Gastroesophageal sphincter (tissue), 4 donors: ENCODE measurements at regions not wholly inside any gene's neighbourhood (a gene's known extent, or its start where the extent isn't known, plus 50 kb on each side); places are given as distances from the start of the nearest gene placed in this dataset.

Source experiments
- ATAC-seq: fragments of 150-250 bp; one replicate; pipeline ENCODE4 v1.9.1; 2016; ENCODE audit warnings: mild to moderate bottlenecking, moderate library complexity
- H3K27ac ChIP-seq, 4 donors: fragments of 200-600 bp; sonication (generic) in 3 of 4; 1 replicate in 3 of 4; 2 replicates in 1 of 4; pipeline ENCODE4 v1.5.1; 2016 to 2019
- H3K27me3 ChIP-seq: fragments of 200-600 bp; sonication (generic); one replicate; pipeline ENCODE4 v1.5.1; 2019
- H3K36me3 ChIP-seq, 2 donors: fragments of 200-600 bp; sonication (generic); one replicate each; pipeline ENCODE4 v1.5.1; 2019; ENCODE audit warnings: control low read depth in 1 of 2
- H3K4me1 ChIP-seq, 3 donors: fragments of 200-600 bp; sonication (generic); 1 replicate in 2 of 3; 2 replicates in 1 of 3; pipeline ENCODE4 v1.5.1; 2016 to 2019; ENCODE audit warnings: control low read depth in 2 of 3
- H3K4me3 ChIP-seq, 2 donors: fragments of 200-600 bp; sonication (generic); one replicate each; pipeline ENCODE4 v1.5.1; 2019; ENCODE audit warnings: mild to moderate bottlenecking in 1 of 2, moderate library complexity in 1 of 2
- H3K9me3 ChIP-seq, 3 donors: fragments of 200-600 bp; sonication (generic); one replicate each; pipeline ENCODE4 v1.5.1; 2017 to 2019; ENCODE audit warnings: control low read depth in 2 of 3
- EP300 ChIP-seq: sonication (generic); formaldehyde crosslinking; IDR thresholded peaks from one replicate; pipeline ENCODE4 v1.6.1; 2017; ENCODE audit warnings: antibody characterized with exemption, mild to moderate bottlenecking
- POLR2A ChIP-seq, 2 donors: fragments of 450-650 bp; IDR thresholded peaks; one replicate each; pipeline ENCODE4 v1.6.1; 2017; ENCODE audit warnings: antibody characterized with exemption in 2 of 2, mild to moderate bottlenecking in 2 of 2, moderate library complexity in 1 of 2
- POLR2AphosphoS5 ChIP-seq: sonication (generic); formaldehyde crosslinking; IDR thresholded peaks from one replicate; pipeline ENCODE4 v1.6.1; 2017; ENCODE audit warnings: antibody characterized with exemption
- WGBS, 2 donors: methylation state at CpG; one replicate each; pipeline ENCODE4 v1.1.5; 2018; ENCODE audit warnings: low coverage in 1 of 2; 5-methylcytosine and 5-hydroxymethylcytosine counted together
- TF ChIP-seq, protein P1 (sequence below), 4 experiments: fragments of 200-600 bp in 2 of 4; fragments of 450-650 bp in 2 of 4; sonication (generic) in 1 of 4; IDR thresholded peaks; one replicate each; pipeline ENCODE4 v1.5.1; 2017 to 2019; ENCODE audit warnings: antibody characterized with exemption in 4 of 4, mild to moderate bottlenecking in 2 of 4, moderate library complexity in 2 of 4

GRCh38 chr4:34766935-34767334 lies 1477.4 kb downstream of the ARAP2 start:
- no peaks in the 10 kb centered on the region for H3K36me3 ChIP-seq
- WGBS, 2 donors = 68 to 78% methylated on average over 1 of the region's 1 CpG

DNA sequence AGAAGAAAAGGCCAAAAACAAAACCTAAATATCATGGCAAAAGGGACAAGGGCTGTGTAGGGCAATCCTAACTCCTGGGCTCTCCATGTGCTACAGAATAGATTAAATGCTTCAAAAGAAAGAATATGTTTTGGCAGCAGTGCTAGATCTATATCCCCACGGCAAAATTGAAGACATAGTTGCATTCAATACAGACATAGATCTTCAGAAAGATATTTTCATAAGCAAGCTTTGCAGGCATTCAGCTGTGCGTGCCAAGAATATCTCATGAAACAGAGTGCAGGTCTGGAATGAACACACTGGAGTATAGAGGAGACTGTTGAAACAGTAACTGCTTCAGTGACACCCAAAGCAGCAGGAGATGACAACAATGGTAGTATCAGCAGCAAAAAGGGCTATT lies 1476.9 kb downstream of the ARAP2 start:
- WGBS, 2 donors = 39 to 62% methylated on average over 2 of the region's 2 CpGs
- ATAC-seq = no peak
- Histone ChIP-seq H3K27me3 (no peaks in the 10 kb centered on the region), H3K4me1 (no peaks in the 10 kb centered on the region), H3K27ac (no peak overlapping the region), H3K9me3 (no peaks in the 10 kb centered on the region), H3K36me3 (no peaks in the 10 kb centered on the region), H3K4me3 (no peak overlapping the region)
- TF ChIP-seq EP300 (no peak), POLR2AphosphoS5 (no peak)
- TF ChIP-seq, protein P1, sequence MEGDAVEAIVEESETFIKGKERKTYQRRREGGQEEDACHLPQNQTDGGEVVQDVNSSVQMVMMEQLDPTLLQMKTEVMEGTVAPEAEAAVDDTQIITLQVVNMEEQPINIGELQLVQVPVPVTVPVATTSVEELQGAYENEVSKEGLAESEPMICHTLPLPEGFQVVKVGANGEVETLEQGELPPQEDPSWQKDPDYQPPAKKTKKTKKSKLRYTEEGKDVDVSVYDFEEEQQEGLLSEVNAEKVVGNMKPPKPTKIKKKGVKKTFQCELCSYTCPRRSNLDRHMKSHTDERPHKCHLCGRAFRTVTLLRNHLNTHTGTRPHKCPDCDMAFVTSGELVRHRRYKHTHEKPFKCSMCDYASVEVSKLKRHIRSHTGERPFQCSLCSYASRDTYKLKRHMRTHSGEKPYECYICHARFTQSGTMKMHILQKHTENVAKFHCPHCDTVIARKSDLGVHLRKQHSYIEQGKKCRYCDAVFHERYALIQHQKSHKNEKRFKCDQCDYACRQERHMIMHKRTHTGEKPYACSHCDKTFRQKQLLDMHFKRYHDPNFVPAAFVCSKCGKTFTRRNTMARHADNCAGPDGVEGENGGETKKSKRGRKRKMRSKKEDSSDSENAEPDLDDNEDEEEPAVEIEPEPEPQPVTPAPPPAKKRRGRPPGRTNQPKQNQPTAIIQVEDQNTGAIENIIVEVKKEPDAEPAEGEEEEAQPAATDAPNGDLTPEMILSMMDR (IDR thresholded peaks at IDR 0.05) = no peak

More at GRCh38 chr4:34766935-34767334, 1477.4 kb downstream of the ARAP2 start:
- no peak for TF ChIP-seq POLR2AphosphoS5
- TF ChIP-seq POLR2A (IDR thresholded peaks at IDR 0.05) = no peak
- no peak for TF ChIP-seq EP300
- TF ChIP-seq, protein P1 (IDR thresholded peaks at IDR 0.05) = no peak
- H3K27ac ChIP-seq = no peak overlapping the region
- no peaks in the 10 kb centered on the region for H3K4me1 ChIP-seq
- H3K9me3 ChIP-seq = no peaks in the 10 kb centered on the region
- H3K4me3 ChIP-seq = no peak overlapping the region
- no peaks in the 10 kb centered on the region for H3K27me3 ChIP-seq
- no peak for ATAC-seq

GRCh38 chr4:34771632-34772031 lies 1472.7 kb downstream of the ARAP2 start:
- Histone ChIP-seq H3K27me3 (no peaks in the 10 kb centered on the region), H3K4me1 (no peaks in the 10 kb centered on the region), H3K4me3 (no peak overlapping the region), H3K27ac (no peak overlapping the region), H3K36me3 (no peaks in the 10 kb centered on the region), H3K9me3 (no peaks in the 10 kb centered on the region)
- TF ChIP-seq EP300 (no peak), POLR2AphosphoS5 (no peak)
- WGBS, 2 donors = 85 to 89% methylated on average over 4 to 8 of the region's 8 CpGs
- ATAC-seq = no peak

- no peak for ATAC-seq
- TF ChIP-seq, protein P1 (IDR thresholded peaks at IDR 0.05) = no peak
- TF ChIP-seq POLR2A (IDR thresholded peaks at IDR 0.05) = no peak
- no peak for TF ChIP-seq EP300
- TF ChIP-seq POLR2AphosphoS5 = no peak
- Histone ChIP-seq H3K36me3 (no peaks in the 10 kb centered on the region), H3K9me3 (no peaks in the 10 kb centered on the region), H3K4me3 (no peak overlapping the region), H3K27ac (no peak overlapping the region), H3K27me3 (no peaks in the 10 kb centered on the region), H3K4me1 (no peaks in the 10 kb centered on the region)
- WGBS, 2 donors = 58% methylated on average over 2 of the region's 2 CpGs; no CpG with 5 or more reads in 1 of the 2 donors
Measured at GRCh38 chr4:34790131-34790530, 1454.2 kb downstream of the ARAP2 start.

DNA sequence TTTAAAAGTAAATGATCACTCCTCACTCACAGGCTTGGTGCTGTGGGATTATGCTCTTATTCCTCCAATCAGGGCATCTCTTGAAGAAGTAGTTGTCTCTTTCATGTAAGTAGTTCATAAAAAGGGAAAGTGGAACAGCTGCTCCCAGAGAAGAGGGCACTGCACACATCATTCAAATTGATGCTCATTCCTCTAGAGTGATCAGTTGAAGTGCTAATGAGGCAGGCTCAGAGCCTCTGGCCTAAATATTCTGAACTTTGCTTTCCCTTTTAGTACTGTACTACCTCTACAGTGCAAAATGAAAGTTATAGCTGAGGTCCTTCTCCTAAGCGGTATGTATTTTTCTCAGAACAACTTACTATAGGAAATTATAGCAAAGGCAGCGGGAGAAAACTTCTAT lies 1453.1 kb downstream of the ARAP2 start:
- H3K36me3 ChIP-seq = no peaks in the 10 kb centered on the region
- 92 to 100% methylated on average over 2 of the region's 2 CpGs for WGBS, 2 donors
- no peaks in the 10 kb centered on the region for H3K4me1 ChIP-seq
- no peak for TF ChIP-seq POLR2A (IDR thresholded peaks at IDR 0.05)
- H3K4me3 ChIP-seq = no peak overlapping the region
- H3K9me3 ChIP-seq = no peaks in the 10 kb centered on the region
- H3K27ac ChIP-seq = no peak overlapping the region
- no peaks in the 10 kb centered on the region for H3K27me3 ChIP-seq
- no peak for ATAC-seq

DNA sequence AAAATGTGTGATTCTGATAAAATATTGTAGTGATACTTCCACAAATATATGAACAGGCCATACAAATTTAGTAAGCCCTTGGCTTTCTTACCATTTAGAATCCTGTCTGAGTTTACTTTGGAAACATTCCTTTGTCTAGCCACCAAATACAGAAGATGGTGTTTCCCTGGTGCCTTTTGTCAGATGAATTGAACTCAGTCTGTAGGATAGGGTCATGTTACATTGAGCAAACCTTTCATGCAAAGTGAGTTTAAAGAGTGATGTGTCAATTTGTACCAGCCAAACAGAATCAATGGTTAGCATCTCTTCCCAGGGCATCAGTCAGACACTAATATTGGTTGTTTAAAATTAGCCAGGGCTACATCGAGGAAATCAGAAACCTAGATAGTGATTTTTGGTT lies 1443.4 kb downstream of the ARAP2 start:
- Histone ChIP-seq H3K36me3 (no peaks in the 10 kb centered on the region), H3K9me3 (no peaks in the 10 kb centered on the region), H3K27ac (no peak overlapping the region), H3K4me3 (no peak overlapping the region), H3K27me3 (no peaks in the 10 kb centered on the region), H3K4me1 (no peaks in the 10 kb centered on the region)
- no peak for TF ChIP-seq POLR2AphosphoS5
- TF ChIP-seq EP300 = no peak
- TF ChIP-seq, protein P1 (IDR thresholded peaks at IDR 0.05) = no peak
- TF ChIP-seq POLR2A (IDR thresholded peaks at IDR 0.05) = no peak
- WGBS, 2 donors = 80% methylated on average over 1 of the region's 1 CpG; no CpG with 5 or more reads in 1 of the 2 donors
- no peak for ATAC-seq
